H9 (cell line): ENCODE measurements at regions not wholly inside any gene's neighbourhood (a gene's known extent, or its start where the extent isn't known, plus 50 kb on each side); places are given as distances from the start of the nearest gene placed in this dataset.

Experiments
- DNase-seq: peaks from one replicate; pipeline ENCODE4 v3.0.0-alpha.2; 2017
- H2AFZ ChIP-seq: one replicate; pipeline ENCODE4 v1.6.1; 2013; ENCODE audit warnings: mild to moderate bottlenecking, low read length, control low read depth, moderate library complexity
- H2AK5ac ChIP-seq: 2 replicates; pipeline ENCODE4 v1.6.1; 2013; ENCODE audit warnings: low read length, control low read depth, mixed read lengths; ENCODE audit not compliant: insufficient read length
- H2BK120ac ChIP-seq: one replicate; pipeline ENCODE4 v1.6.1; 2013; ENCODE audit warnings: low read depth, mild to moderate bottlenecking, low read length, control low read depth, inconsistent platforms; ENCODE audit not compliant: poor library complexity, severe bottlenecking
- H2BK12ac ChIP-seq: 2 replicates; pipeline ENCODE4 v1.6.1; 2013; ENCODE audit warnings: low read length, control low read depth, mixed read lengths, low read depth; ENCODE audit not compliant: insufficient read length
- H2BK15ac ChIP-seq: 2 replicates; pipeline ENCODE4 v1.6.1; 2013; ENCODE audit warnings: low read depth, low read length, control low read depth
- H2BK20ac ChIP-seq: one replicate; pipeline ENCODE4 v1.6.1; 2013; ENCODE audit warnings: low read depth, mild to moderate bottlenecking, low read length, control low read depth, inconsistent platforms; ENCODE audit not compliant: poor library complexity, severe bottlenecking
- H2BK5ac ChIP-seq: 2 replicates; pipeline ENCODE4 v1.6.1; 2013; ENCODE audit warnings: low read length, control low read depth, mixed read lengths; ENCODE audit not compliant: insufficient read length
- H3K14ac ChIP-seq: 2 replicates; pipeline ENCODE4 v1.6.1; 2013; ENCODE audit warnings: low read length, control low read depth; ENCODE audit not compliant: insufficient read depth
- H3K18ac ChIP-seq: 2 replicates; pipeline ENCODE4 v1.6.1; 2013; ENCODE audit warnings: low read depth, mild to moderate bottlenecking, mixed read lengths, low read length, control low read depth; ENCODE audit not compliant: insufficient read length
- H3K23ac ChIP-seq: 2 replicates; pipeline ENCODE4 v1.6.1; 2013; ENCODE audit warnings: low read length, control low read depth, mixed read lengths, low read depth; ENCODE audit not compliant: insufficient read length
- H3K23me2 ChIP-seq: 2 replicates; pipeline ENCODE4 v1.6.1; 2013; ENCODE audit warnings: low read depth, mild to moderate bottlenecking, mixed read lengths, low read length, control low read depth; ENCODE audit not compliant: insufficient read length, poor library complexity, severe bottlenecking
- H3K27ac ChIP-seq: 2 replicates; pipeline ENCODE4 v1.5.1; 2013; ENCODE audit warnings: low read length, control low read depth, mixed read lengths, low read depth; ENCODE audit not compliant: insufficient read length
- H3K27me3 ChIP-seq: 2 replicates; pipeline ENCODE4 v1.6.1; 2013; ENCODE audit warnings: low read length, control low read depth, inconsistent platforms; ENCODE audit not compliant: insufficient read depth
- H3K4ac ChIP-seq: 2 replicates; pipeline ENCODE4 v1.6.1; 2013; ENCODE audit warnings: low read depth, mild to moderate bottlenecking, control low read depth, inconsistent platforms, low read length, moderate library complexity
- H3K4me1 ChIP-seq: 2 replicates; pipeline ENCODE4 v1.6.1; 2013; ENCODE audit warnings: low read length, control low read depth, inconsistent platforms; ENCODE audit not compliant: insufficient read depth
- H3K4me2 ChIP-seq: 2 replicates; pipeline ENCODE4 v1.6.1; 2013; ENCODE audit warnings: low read length, control low read depth, mixed read lengths; ENCODE audit not compliant: insufficient read length, insufficient read depth
- H3K56ac ChIP-seq: 2 replicates; pipeline ENCODE4 v1.6.1; 2013; ENCODE audit warnings: low read depth, mild to moderate bottlenecking, mixed read lengths, low read length, control low read depth; ENCODE audit not compliant: insufficient read length
- H3K79me1 ChIP-seq: 2 replicates; pipeline ENCODE4 v1.6.1; 2013; ENCODE audit warnings: low read depth, mild to moderate bottlenecking, moderate library complexity, low read length, control low read depth, inconsistent platforms; ENCODE audit not compliant: insufficient read depth, poor library complexity, severe bottlenecking
- H3K79me2 ChIP-seq: 2 replicates; pipeline ENCODE4 v1.6.1; 2013; ENCODE audit warnings: low read length, control low read depth, inconsistent platforms; ENCODE audit not compliant: insufficient read depth
- H3K9ac ChIP-seq: 2 replicates; pipeline ENCODE4 v1.6.1; 2013; ENCODE audit warnings: low read length, control low read depth, mixed read lengths; ENCODE audit not compliant: insufficient read length; ENCODE audit errors: extremely low read depth
- H3K9me3 ChIP-seq: one replicate; pipeline ENCODE4 v1.6.1; 2013; ENCODE audit warnings: low read depth, low read length, inconsistent platforms; ENCODE audit not compliant: control insufficient read depth
- H3T11ph ChIP-seq: one replicate; pipeline ENCODE4 v1.6.1; 2013; ENCODE audit warnings: mild to moderate bottlenecking, low read length, control low read depth, inconsistent platforms
- H4K20me1 ChIP-seq: one replicate; pipeline ENCODE4 v1.6.1; 2013; ENCODE audit not compliant: control insufficient read depth, insufficient read length, insufficient read depth
- H4K5ac ChIP-seq: 2 replicates; pipeline ENCODE4 v1.6.1; 2013; ENCODE audit warnings: low read depth, mild to moderate bottlenecking, mixed read lengths, low read length, control low read depth; ENCODE audit not compliant: insufficient read length
- H4K8ac ChIP-seq: replicated peaks from 2 replicates; pipeline ENCODE4 v1.6.1; 2013; ENCODE audit warnings: low read length, control low read depth, mixed read lengths, low read depth; ENCODE audit not compliant: insufficient read length
- H4K91ac ChIP-seq: 2 replicates; pipeline ENCODE4 v1.6.1; 2013; ENCODE audit warnings: low read depth, mild to moderate bottlenecking, moderate library complexity, mixed read lengths, low read length, control low read depth; ENCODE audit not compliant: insufficient read length
- H3K27ac Mint-ChIP-seq, 3 experiments: 2 replicates in 2 of 3; 3 replicates in 1 of 3; pipeline ENCODE4 v1.8.0; 2020 to 2021; ENCODE audit warnings: mixed read lengths in 3 of 3, mild to moderate bottlenecking in 1 of 3, moderate library complexity in 1 of 3
- H3K27me3 Mint-ChIP-seq: 2 replicates; pipeline ENCODE4 v1.8.0; 2021; ENCODE audit warnings: low read depth, mild to moderate bottlenecking, moderate library complexity, mixed read lengths
- H3K36me3 Mint-ChIP-seq, 3 experiments: 2 replicates in 2 of 3; 3 replicates in 1 of 3; pipeline ENCODE4 v1.8.0; 2020 to 2021; ENCODE audit warnings: low read depth in 3 of 3, mixed read lengths in 3 of 3; ENCODE audit not compliant: insufficient read depth in 1 of 3
- H3K4me1 Mint-ChIP-seq, 2 experiments: 2 replicates each; pipeline ENCODE4 v1.8.0; 2020; ENCODE audit warnings: mixed read lengths in 2 of 2
- H3K4me3 Mint-ChIP-seq, 2 experiments: 2 replicates in 1 of 2; 3 replicates in 1 of 2; pipeline ENCODE4 v1.8.0; 2020 to 2021; ENCODE audit warnings: mild to moderate bottlenecking in 2 of 2, mixed read lengths in 2 of 2, moderate library complexity in 1 of 2
- H3K9me3 Mint-ChIP-seq, 2 experiments: 2 replicates in 1 of 2; 3 replicates in 1 of 2; pipeline ENCODE4 v1.8.0; 2020; ENCODE audit warnings: mild to moderate bottlenecking in 2 of 2, mixed read lengths in 2 of 2, moderate library complexity in 1 of 2
- TF ChIP-seq, protein P1 (sequence below): fragments of 200-600 bp; sonication (generic); conservative IDR thresholded peaks from 3 replicates; pipeline ENCODE4 v1.8.0; 2021; ENCODE audit warnings: antibody characterized with exemption, mild to moderate bottlenecking

DNA sequence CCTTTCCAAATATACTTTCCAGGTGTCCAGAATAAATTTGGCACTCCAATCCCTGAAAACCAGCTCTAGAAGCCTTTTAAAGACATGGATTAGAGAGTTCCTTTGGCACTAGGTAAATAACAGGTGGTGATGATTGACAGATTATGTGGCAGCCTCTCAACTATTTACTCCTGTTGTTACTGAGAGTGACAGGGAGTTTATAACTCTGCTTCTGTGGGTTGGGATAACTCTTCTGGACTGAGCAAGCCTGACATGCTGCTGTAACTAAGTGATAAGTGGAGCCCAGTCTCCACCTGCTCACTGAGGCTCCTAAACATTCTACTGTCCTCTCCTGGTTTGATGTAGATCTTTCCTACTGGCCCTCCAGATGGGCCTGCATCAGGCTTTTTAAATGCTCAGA, 693.2 kb upstream of the FTMT start:
- Histone ChIP-seq H3K56ac (no peak overlapping the region), H3K14ac (no peak overlapping the region), H3K4ac (no peak overlapping the region), H3K27ac (no peak overlapping the region), H2BK12ac (no peak overlapping the region), H2BK5ac (no peak overlapping the region), H4K5ac (no peak overlapping the region), H3K27me3 (no peaks in the 10 kb centered on the region), H2BK20ac (no peak overlapping the region), H4K8ac (no peak overlapping the region), H3K9me3 (no peaks in the 10 kb centered on the region), H3K23me2 (no peaks in the 10 kb centered on the region), H3K79me2 (no peaks in the 10 kb centered on the region), H3K4me1 (no peaks in the 10 kb centered on the region), H4K91ac (no peak overlapping the region), H3K9ac (no peak overlapping the region), H4K20me1 (no peaks in the 10 kb centered on the region), H2BK15ac (no peak overlapping the region), H3K4me2 (no peak overlapping the region), H3K18ac (no peak overlapping the region), H2AFZ (no peak overlapping the region), H2AK5ac (no peak overlapping the region), H2BK120ac (no peak overlapping the region), H3T11ph (no peak overlapping the region), H3K23ac (no peak overlapping the region), H3K79me1 (no peaks in the 10 kb centered on the region)
- H3K27ac Mint-ChIP-seq, result peak overlapping the region in 1 of 3 experiments; percentile 12; a peak in 1 of 7 replicates
- DNase-seq, result no peak
- TF ChIP-seq, protein P1, sequence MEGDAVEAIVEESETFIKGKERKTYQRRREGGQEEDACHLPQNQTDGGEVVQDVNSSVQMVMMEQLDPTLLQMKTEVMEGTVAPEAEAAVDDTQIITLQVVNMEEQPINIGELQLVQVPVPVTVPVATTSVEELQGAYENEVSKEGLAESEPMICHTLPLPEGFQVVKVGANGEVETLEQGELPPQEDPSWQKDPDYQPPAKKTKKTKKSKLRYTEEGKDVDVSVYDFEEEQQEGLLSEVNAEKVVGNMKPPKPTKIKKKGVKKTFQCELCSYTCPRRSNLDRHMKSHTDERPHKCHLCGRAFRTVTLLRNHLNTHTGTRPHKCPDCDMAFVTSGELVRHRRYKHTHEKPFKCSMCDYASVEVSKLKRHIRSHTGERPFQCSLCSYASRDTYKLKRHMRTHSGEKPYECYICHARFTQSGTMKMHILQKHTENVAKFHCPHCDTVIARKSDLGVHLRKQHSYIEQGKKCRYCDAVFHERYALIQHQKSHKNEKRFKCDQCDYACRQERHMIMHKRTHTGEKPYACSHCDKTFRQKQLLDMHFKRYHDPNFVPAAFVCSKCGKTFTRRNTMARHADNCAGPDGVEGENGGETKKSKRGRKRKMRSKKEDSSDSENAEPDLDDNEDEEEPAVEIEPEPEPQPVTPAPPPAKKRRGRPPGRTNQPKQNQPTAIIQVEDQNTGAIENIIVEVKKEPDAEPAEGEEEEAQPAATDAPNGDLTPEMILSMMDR, result no peak
- no peaks in the 10 kb centered on the region for H3K36me3 Mint-ChIP-seq
- peaks cover 9 to 10% of the 10 kb centered on the region in 2 experiments for H3K4me1 Mint-ChIP-seq
- H3K4me3 Mint-ChIP-seq, result no peak overlapping the region
- H3K27me3 Mint-ChIP-seq, result no peaks in the 10 kb centered on the region
- H3K9me3 Mint-ChIP-seq, result no peaks in the 10 kb centered on the region
